Thoracic aorta (tissue), 2 donors: ENCODE measurements at regions not wholly inside any gene's neighbourhood (a gene's known extent, or its start where the extent isn't known, plus 50 kb on each side); places are given as distances from the start of the nearest gene placed in this dataset.
"Not testable (repeated sequence)": the region's sequence is repeated elsewhere in the genome, so short reads cannot be mapped to it uniquely, and the experiment has no call there.

ENCODE experiments used
- ATAC-seq: fragments of 150-250 bp; one replicate; pipeline ENCODE4 v1.8.0; 2017; ENCODE audit warnings: low read depth; ENCODE audit not compliant: insufficient number of reproducible peaks, low FRiP score
- DNase-seq: peaks from one replicate; pipeline ENCODE4 v3.0.0-alpha.2; 2020; ENCODE audit warnings: low spot score
- H3K27ac ChIP-seq, 2 donors: fragments of 200-600 bp; sonication (generic); 1 replicate in 1 of 2; 2 replicates in 1 of 2; pipeline ENCODE4 v1.5.1; 2016; ENCODE audit warnings: mild to moderate bottlenecking in 2 of 2, moderate library complexity in 2 of 2
- H3K27me3 ChIP-seq: fragments of 200-600 bp; sonication (generic); replicated peaks from 2 replicates; pipeline ENCODE4 v1.6.0; 2016; ENCODE audit warnings: mild to moderate bottlenecking; ENCODE audit not compliant: insufficient read depth
- H3K36me3 ChIP-seq: fragments of 200-600 bp; sonication (generic); one replicate; pipeline ENCODE4 v1.5.1; 2016
- H3K4me1 ChIP-seq, 2 donors: fragments of 200-600 bp; sonication (generic); 1 replicate in 1 of 2; 2 replicates in 1 of 2; pipeline versions ENCODE4 v1.5.1 to v1.6.0; 2016; ENCODE audit warnings: low read depth in 2 of 2, mild to moderate bottlenecking in 1 of 2; ENCODE audit not compliant: control insufficient read depth in 1 of 2
- H3K4me3 ChIP-seq: fragments of 200-600 bp; sonication (generic); 2 replicates; pipeline ENCODE4 v1.5.1; 2016; ENCODE audit warnings: mild to moderate bottlenecking
- H3K9me3 ChIP-seq: fragments of 200-600 bp; sonication (generic); 2 replicates; pipeline ENCODE4 v1.5.1; 2016
- TF ChIP-seq, protein P1 (sequence below): fragments of 200-600 bp; sonication (generic); IDR thresholded peaks from one replicate; pipeline ENCODE4 v1.5.1; 2019; ENCODE audit warnings: antibody characterized with exemption

DNA sequence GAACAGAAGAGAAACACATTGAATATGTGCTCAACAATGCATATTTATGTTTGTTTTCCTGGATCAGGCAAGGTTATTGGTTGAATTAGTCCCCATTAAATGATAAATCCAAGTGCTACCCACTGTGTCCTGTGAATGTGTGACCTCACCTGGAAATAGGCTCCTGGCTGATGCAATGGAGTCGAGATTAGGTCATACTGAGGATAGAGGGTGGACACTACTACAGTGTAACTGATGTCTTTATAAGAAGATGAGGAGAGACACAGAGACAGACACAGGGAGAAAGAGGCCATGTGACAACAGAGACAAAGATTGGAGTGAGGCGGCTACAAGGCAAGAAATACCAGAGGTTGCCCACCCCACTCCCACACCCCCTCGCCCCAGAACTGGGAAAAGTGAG lies 559.3 kb downstream of the C6orf118 start:
- no peak overlapping the region for H3K4me3 ChIP-seq
- no peak for ATAC-seq
- TF ChIP-seq, protein P1, sequence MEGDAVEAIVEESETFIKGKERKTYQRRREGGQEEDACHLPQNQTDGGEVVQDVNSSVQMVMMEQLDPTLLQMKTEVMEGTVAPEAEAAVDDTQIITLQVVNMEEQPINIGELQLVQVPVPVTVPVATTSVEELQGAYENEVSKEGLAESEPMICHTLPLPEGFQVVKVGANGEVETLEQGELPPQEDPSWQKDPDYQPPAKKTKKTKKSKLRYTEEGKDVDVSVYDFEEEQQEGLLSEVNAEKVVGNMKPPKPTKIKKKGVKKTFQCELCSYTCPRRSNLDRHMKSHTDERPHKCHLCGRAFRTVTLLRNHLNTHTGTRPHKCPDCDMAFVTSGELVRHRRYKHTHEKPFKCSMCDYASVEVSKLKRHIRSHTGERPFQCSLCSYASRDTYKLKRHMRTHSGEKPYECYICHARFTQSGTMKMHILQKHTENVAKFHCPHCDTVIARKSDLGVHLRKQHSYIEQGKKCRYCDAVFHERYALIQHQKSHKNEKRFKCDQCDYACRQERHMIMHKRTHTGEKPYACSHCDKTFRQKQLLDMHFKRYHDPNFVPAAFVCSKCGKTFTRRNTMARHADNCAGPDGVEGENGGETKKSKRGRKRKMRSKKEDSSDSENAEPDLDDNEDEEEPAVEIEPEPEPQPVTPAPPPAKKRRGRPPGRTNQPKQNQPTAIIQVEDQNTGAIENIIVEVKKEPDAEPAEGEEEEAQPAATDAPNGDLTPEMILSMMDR, result no peak

GRCh38 chr6:164749221-164750064 lies 560.0 kb downstream of the C6orf118 start:
- H3K27me3 ChIP-seq, result no peaks in the 10 kb centered on the region
- TF ChIP-seq, protein P1, result no peak
- DNase-seq, result no peak
- no peaks in the 10 kb centered on the region for H3K9me3 ChIP-seq
- no peak overlapping the region for H3K27ac ChIP-seq
- H3K4me3 ChIP-seq, result no peak overlapping the region
- no peak for ATAC-seq
- peaks cover 0 to 6% of the 10 kb centered on the region in 2 donors for H3K4me1 ChIP-seq
- H3K36me3 ChIP-seq, result no peaks in the 10 kb centered on the region

More for the DNA sequence above, 559.3 kb downstream of the C6orf118 start:
- DNase-seq, result no peak
- H3K27ac ChIP-seq, result no peak overlapping the region
- no peaks in the 10 kb centered on the region for H3K27me3 ChIP-seq
- H3K4me1 ChIP-seq, result peaks cover 0 to 6% of the 10 kb centered on the region in 2 donors
- H3K9me3 ChIP-seq, result no peaks in the 10 kb centered on the region
- H3K36me3 ChIP-seq, result no peaks in the 10 kb centered on the region

DNA sequence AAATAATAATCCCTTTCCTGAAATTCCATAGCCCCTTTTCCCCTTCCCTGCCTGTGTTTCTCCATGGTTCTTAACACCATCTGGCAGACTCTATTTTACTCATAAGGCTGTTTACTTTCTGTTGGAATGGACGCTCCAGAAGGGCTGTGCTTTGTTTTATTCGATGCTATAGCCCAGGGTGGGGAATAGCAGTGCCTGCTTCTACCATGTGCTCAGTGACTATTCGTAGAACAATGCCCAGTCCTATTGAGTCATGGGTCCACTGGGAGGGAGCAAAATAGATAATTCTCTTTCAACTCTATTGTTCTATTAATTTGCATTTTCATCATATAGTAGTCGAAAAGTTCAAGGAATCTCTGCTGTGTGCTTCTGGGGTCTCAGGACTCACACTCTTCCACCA lies 565.1 kb downstream of the C6orf118 start:
- ATAC-seq (no peak), DNase-seq (no peak)

DNA sequence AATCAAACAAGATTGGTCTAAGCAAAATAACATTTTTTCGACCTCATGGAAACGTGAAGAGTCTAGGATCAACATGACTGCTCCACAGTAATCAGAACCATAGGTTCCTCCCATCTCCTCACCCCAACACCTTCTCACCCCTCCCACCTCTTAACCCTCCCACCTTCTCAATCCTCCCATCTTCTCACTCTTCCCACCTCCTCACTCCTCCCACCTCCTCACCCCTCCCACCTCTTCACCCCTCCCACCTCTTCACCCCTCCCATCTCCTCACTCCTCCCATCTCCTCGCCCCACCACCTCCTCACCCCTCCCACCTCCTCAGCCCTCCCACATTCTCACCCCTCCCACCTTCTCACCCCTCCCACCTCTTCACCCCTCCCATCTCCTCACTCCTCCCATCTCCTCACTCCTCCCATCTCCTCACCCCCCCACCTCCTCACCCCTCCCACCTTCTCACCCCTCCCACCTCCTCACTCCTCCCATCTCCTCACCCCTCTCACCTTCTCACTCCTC lies 567.4 kb downstream of the C6orf118 start:
- peaks cover 0 to 8% of the 10 kb centered on the region in 2 donors for H3K4me1 ChIP-seq
- TF ChIP-seq, protein P1, result no peak
- DNase-seq, result no peak

More for the DNA sequence above, 565.1 kb downstream of the C6orf118 start:
- H3K27me3 ChIP-seq, result no peaks in the 10 kb centered on the region
- no peak overlapping the region for H3K4me3 ChIP-seq
- H3K36me3 ChIP-seq, result no peaks in the 10 kb centered on the region
- H3K27ac ChIP-seq, result no peak overlapping the region
- H3K4me1 ChIP-seq, result peaks cover 0 to 13% of the 10 kb centered on the region in 2 donors
- TF ChIP-seq, protein P1, result no peak
- no peaks in the 10 kb centered on the region for H3K9me3 ChIP-seq

DNA sequence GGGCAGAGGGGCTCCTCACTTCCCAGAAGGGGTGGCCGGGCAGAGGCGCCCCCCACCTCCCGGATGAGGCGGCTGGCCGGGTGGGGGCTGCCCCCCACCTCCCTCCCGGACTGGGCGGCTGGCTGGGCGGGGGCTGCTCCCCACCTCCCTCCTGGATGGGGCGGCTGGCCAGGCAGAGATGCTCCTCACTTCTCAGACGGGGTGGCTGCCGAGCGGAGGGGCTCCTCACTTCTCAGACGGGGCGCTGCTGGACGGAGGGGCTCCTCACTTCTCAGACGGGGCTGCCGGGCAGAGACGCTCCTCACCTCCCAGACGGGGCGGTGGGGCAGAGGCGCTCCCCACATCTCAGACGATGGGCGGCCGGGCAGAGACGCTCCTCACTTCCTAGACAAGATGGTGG lies 573.3 kb downstream of the C6orf118 start:
- not testable (repeated sequence) for H3K4me1 ChIP-seq, DNase-seq, H3K4me3 ChIP-seq, H3K27ac ChIP-seq, H3K36me3 ChIP-seq, H3K9me3 ChIP-seq, H3K27me3 ChIP-seq, ATAC-seq

More for the DNA sequence above, 567.4 kb downstream of the C6orf118 start:
- H3K27me3 ChIP-seq, result no peaks in the 10 kb centered on the region
- ATAC-seq, result no peak
- no peak overlapping the region for H3K4me3 ChIP-seq
- H3K9me3 ChIP-seq, result no peaks in the 10 kb centered on the region
- no peaks in the 10 kb centered on the region for H3K36me3 ChIP-seq
- no peak overlapping the region for H3K27ac ChIP-seq
